Lower leg skin (tissue), 3 donors: ENCODE measurements at regions not wholly inside any gene's neighbourhood (a gene's known extent, or its start where the extent isn't known, plus 50 kb on each side); places are given as distances from the start of the nearest gene placed in this dataset.

Experiments used
- POLR2A ChIP-seq, 2 donors: fragments of 450-650 bp; IDR thresholded peaks; one replicate each; pipeline ENCODE4 v1.6.1; 2016 to 2017; ENCODE audit warnings: antibody characterized with exemption in 2 of 2, mild to moderate bottlenecking in 1 of 2, moderate library complexity in 1 of 2
- TF ChIP-seq, protein P1 (sequence below), 3 donors: fragments of 450-650 bp; IDR thresholded peaks; one replicate each; pipeline ENCODE4 v1.5.1; 2016; ENCODE audit warnings: antibody characterized with exemption in 3 of 3, mild to moderate bottlenecking in 3 of 3, moderate library complexity in 2 of 3

DNA sequence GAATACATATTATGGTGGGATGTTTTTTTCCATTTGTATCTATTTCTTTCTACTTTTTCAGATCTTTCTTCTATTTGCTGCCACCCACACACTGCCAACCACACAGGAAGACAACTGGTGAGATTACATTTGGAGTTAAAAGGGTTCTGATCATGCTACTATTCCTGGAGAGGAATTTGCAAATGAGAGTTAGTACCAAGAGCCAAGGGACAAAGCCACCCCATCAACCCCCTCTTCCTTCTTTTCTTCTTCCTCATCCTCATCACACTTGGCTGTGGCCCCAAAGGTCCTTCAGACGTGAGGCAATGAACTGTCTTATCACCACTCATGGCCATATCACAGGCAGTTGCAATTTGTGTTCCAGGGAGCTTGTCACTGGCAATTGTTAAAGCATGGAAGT, 215.6 kb upstream of the SLC14A2 start:
- TF ChIP-seq, protein P1, sequence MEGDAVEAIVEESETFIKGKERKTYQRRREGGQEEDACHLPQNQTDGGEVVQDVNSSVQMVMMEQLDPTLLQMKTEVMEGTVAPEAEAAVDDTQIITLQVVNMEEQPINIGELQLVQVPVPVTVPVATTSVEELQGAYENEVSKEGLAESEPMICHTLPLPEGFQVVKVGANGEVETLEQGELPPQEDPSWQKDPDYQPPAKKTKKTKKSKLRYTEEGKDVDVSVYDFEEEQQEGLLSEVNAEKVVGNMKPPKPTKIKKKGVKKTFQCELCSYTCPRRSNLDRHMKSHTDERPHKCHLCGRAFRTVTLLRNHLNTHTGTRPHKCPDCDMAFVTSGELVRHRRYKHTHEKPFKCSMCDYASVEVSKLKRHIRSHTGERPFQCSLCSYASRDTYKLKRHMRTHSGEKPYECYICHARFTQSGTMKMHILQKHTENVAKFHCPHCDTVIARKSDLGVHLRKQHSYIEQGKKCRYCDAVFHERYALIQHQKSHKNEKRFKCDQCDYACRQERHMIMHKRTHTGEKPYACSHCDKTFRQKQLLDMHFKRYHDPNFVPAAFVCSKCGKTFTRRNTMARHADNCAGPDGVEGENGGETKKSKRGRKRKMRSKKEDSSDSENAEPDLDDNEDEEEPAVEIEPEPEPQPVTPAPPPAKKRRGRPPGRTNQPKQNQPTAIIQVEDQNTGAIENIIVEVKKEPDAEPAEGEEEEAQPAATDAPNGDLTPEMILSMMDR (IDR thresholded peaks at IDR 0.05), result no peak
- no peak for TF ChIP-seq POLR2A (IDR thresholded peaks at IDR 0.05)
